ENCODE measurements at regions not wholly inside any gene's neighbourhood (a gene's known extent, or its start where the extent isn't known, plus 50 kb on each side); places are given as distances from the start of the nearest gene placed in this dataset.
"Not testable (repeated sequence)": the region's sequence is repeated elsewhere in the genome, so short reads cannot be mapped to it uniquely, and the experiment has no call there.

DNA sequence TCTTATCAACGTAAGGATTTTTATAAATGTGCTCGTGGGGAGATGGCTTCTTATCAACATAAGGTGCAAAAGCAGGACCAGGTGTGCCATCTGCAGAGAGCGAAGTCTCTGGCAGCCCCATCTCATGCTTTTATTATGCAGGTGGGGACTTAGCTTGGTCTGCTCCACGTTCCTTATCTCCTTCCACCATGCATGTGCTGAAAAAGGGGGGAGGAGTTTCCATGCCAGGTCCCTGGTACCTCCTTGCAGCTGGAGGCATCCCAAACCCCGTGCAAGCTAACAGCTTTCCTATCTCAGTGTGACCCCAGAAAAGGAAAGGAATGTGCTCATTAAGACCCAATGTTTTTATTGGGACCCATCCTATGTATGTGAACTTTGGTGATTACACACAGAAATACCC is 608.5 kb downstream of the TMEM121 start:
- H3K4me3 ChIP-seq (ENCODE audit: low read depth, low read length) = no peak overlapping the region
- DNase-seq (ENCODE audit: low read depth) = no peak
- TF ChIP-seq CTCF (IDR thresholded peaks at IDR 0.05; ENCODE audit: insufficient read depth, low read length) = no peak

GRCh38 chr14:106141242-106142220 is 615.1 kb downstream of the TMEM121 start:
- TF ChIP-seq CTCF (IDR thresholded peaks at IDR 0.05; ENCODE audit: insufficient read depth, low read length) = no peak
- H3K4me3 ChIP-seq (ENCODE audit: low read depth, low read length) = no peak overlapping the region
- no peak for DNase-seq (ENCODE audit: low read depth)

DNA sequence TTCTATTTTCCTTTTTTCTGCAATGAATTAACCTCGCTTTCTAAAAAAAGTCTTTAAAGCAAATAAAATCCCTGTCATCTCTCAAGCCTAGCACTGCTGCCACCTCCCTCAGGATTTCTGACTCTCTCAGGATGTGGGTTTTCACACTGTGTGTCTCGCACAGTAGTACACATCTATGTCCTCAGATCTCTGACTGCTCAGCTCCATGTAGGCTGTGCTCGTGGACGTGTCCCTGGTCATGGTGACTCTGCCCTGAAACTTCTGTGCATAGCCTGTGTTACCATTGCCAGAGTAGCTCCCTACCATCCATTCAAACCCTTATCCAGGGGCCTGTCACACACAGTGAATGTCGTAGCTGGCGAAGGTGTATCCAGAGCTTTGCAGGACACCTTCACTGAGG is 619.3 kb downstream of the TMEM121 start:
- DNase-seq (ENCODE audit: low read depth); H3K4me3 ChIP-seq (ENCODE audit: low read depth, low read length): not testable (repeated sequence)

GRCh38 chr14:106153362-106153955 is 627.1 kb downstream of the TMEM121 start:
- peak; percentile 57 for TF ChIP-seq CTCF (IDR thresholded peaks at IDR 0.05; ENCODE audit: insufficient read depth, low read length)
- not testable (repeated sequence) for H3K4me3 ChIP-seq (ENCODE audit: low read depth, low read length); DNase-seq (ENCODE audit: low read depth)

- no peak for TF ChIP-seq CTCF (IDR thresholded peaks at IDR 0.05; ENCODE audit: insufficient read depth, low read length)
- H3K4me3 ChIP-seq (ENCODE audit: low read depth, low read length) = no peak overlapping the region
- no peak for DNase-seq (ENCODE audit: low read depth)
These were observed 636.9 kb downstream of the TMEM121 start for GRCh38 chr14:106163316-106163715.

DNA sequence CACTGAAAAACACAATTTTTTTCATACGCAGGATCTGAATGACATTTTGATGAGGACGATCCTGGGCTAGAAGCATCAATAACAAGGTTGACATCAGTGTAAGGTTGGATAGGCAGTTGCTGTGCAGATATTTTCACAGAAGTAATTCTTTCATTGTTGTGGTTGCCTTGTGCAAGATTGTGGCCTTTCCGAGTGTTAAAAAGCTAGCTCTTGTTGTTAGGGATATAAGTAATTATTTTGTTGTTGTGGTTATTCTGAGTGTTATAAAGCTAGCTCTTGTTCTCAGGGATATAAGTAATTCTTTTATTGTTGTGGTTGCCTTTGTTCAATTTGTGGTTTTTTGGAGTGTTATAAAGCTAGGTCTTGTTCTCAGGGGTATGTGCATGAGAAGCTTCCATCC is 637.4 kb downstream of the TMEM121 start:
- not testable (repeated sequence) for H3K4me3 ChIP-seq (ENCODE audit: low read depth, low read length); DNase-seq (ENCODE audit: low read depth)

- no peak for TF ChIP-seq CTCF (IDR thresholded peaks at IDR 0.05; ENCODE audit: insufficient read depth, low read length)
- H3K4me3 ChIP-seq (ENCODE audit: low read depth, low read length) = no peak overlapping the region
- DNase-seq (ENCODE audit: low read depth) = no peak
These were observed 639.8 kb downstream of the TMEM121 start for GRCh38 chr14:106166232-106166631.
